Neural cell (in vitro differentiated cells): ENCODE measurements at regions not wholly inside any gene's neighbourhood (a gene's known extent, or its start where the extent isn't known, plus 50 kb on each side); places are given as distances from the start of the nearest gene placed in this dataset.

Source experiments
- H2AFZ ChIP-seq: fragments of 200-600, 300-800 bp; sonication (generic), shearing (Covaris generic); 2 replicates; pipeline ENCODE4 v1.6.0; 2014; ENCODE audit warnings: low read depth, mild to moderate bottlenecking, antibody characterized with exemption, low read length, moderate library complexity
- H3F3A ChIP-seq: fragments of 200-600 bp; shearing (Covaris generic); 2 replicates; pipeline ENCODE4 v1.6.1; 2016; ENCODE audit warnings: mild to moderate bottlenecking, moderate library complexity, mixed read lengths, antibody characterized with exemption, low read length; ENCODE audit not compliant: insufficient read depth, poor library complexity, severe bottlenecking
- H3K27ac ChIP-seq: fragments of 200-600, 300-800 bp; sonication (generic), shearing (Covaris generic); 2 replicates; pipeline ENCODE4 v1.5.1; 2014; ENCODE audit warnings: mild to moderate bottlenecking, low read length, moderate library complexity
- H3K27me3 ChIP-seq: fragments of 300-800, 200-600 bp; sonication (generic), shearing (Covaris generic); 2 replicates; pipeline ENCODE4 v1.6.0; 2014; ENCODE audit warnings: mild to moderate bottlenecking, low read depth, low read length, moderate library complexity; ENCODE audit not compliant: insufficient read depth
- H3K36me3 ChIP-seq: fragments of 300-800, 200-600 bp; sonication (generic), shearing (Covaris generic); 2 replicates; pipeline ENCODE4 v1.5.1; 2014; ENCODE audit warnings: mild to moderate bottlenecking, antibody characterized with exemption, low read length, moderate library complexity; ENCODE audit not compliant: insufficient read depth
- H3K4me2 ChIP-seq: fragments of 300-800, 200-600 bp; sonication (generic), shearing (Covaris generic); 2 replicates; pipeline ENCODE4 v1.6.0; 2014; ENCODE audit warnings: mild to moderate bottlenecking, low read length
- H3K4me3 ChIP-seq: fragments of 300-800, 200-600 bp; sonication (generic), shearing (Covaris generic); 2 replicates; pipeline ENCODE4 v1.5.1; 2014; ENCODE audit warnings: mild to moderate bottlenecking, low read length, moderate library complexity
- H3K79me2 ChIP-seq: fragments of 200-600 bp; shearing (Covaris generic); replicated peaks from 2 replicates; pipeline ENCODE4 v1.6.0; 2014; ENCODE audit warnings: mild to moderate bottlenecking, low read length, moderate library complexity; ENCODE audit not compliant: insufficient read depth
- H3K9ac ChIP-seq: fragments of 300-800, 200-600 bp; sonication (generic), shearing (Covaris generic); 2 replicates; pipeline ENCODE4 v1.6.1; 2016; ENCODE audit warnings: mild to moderate bottlenecking, low read length, mixed read lengths
- H3K9me2 ChIP-seq: fragments of 200-600 bp; shearing (Covaris generic); 2 replicates; pipeline ENCODE4 v1.6.1; 2016; ENCODE audit warnings: mild to moderate bottlenecking, low read length, mixed read lengths; ENCODE audit not compliant: insufficient read depth
- H3K9me3 ChIP-seq: fragments of 200-600, 300-800 bp; sonication (generic), shearing (Covaris generic); 2 replicates; pipeline ENCODE4 v1.6.1; 2016; ENCODE audit warnings: mild to moderate bottlenecking, mixed run types, low read length, moderate library complexity, mixed read lengths
- H4K20me1 ChIP-seq: fragments of 200-600 bp; shearing (Covaris generic); 2 replicates; pipeline ENCODE4 v1.6.1; 2016; ENCODE audit warnings: mild to moderate bottlenecking, mixed run types; ENCODE audit not compliant: insufficient read depth
- EP300 ChIP-seq: fragments of 450-650 bp; conservative IDR thresholded peaks from 2 replicates; pipeline ENCODE4 v1.6.1; 2014; ENCODE audit warnings: antibody characterized with exemption, mild to moderate bottlenecking, moderate library complexity; ENCODE audit not compliant: poor library complexity, severe bottlenecking
- EZH2 ChIP-seq: fragments of 200-600, 300-800 bp; shearing (Covaris generic), sonication (generic); IDR thresholded peaks from 2 replicates; pipeline ENCODE4 v1.6.1; 2014; ENCODE audit warnings: antibody characterized with exemption, low read length, borderline replicate concordance, mild to moderate bottlenecking; ENCODE audit not compliant: insufficient read depth, poor library complexity, severe bottlenecking
- MXI1 ChIP-seq: fragments of 450-650 bp; conservative IDR thresholded peaks from 2 replicates; pipeline ENCODE4 v1.6.1; 2014; ENCODE audit warnings: antibody characterized with exemption, mild to moderate bottlenecking; ENCODE audit not compliant: poor library complexity, severe bottlenecking
- POLR2AphosphoS5 ChIP-seq: IDR thresholded peaks from 2 replicates; pipeline ENCODE4 v1.6.1; 2012
- RAD21 ChIP-seq: fragments of 450-650 bp; conservative IDR thresholded peaks from 2 replicates; pipeline ENCODE4 v1.6.1; 2014; ENCODE audit warnings: antibody characterized with exemption, mild to moderate bottlenecking, moderate library complexity
- SMC3 ChIP-seq: fragments of 450-650 bp; conservative IDR thresholded peaks from 2 replicates; pipeline ENCODE4 v1.6.1; 2014; ENCODE audit warnings: antibody characterized with exemption, mild to moderate bottlenecking, moderate library complexity; ENCODE audit not compliant: poor library complexity
- TAF1 ChIP-seq: IDR thresholded peaks from 2 replicates; pipeline ENCODE4 v1.6.1; 2012; ENCODE audit warnings: low read depth
- TF ChIP-seq, protein P1 (sequence below): fragments of 450-650 bp; IDR thresholded peaks from 2 replicates; pipeline ENCODE4 v1.5.1; 2014; ENCODE audit warnings: antibody characterized with exemption, mild to moderate bottlenecking, moderate library complexity; ENCODE audit not compliant: poor library complexity, severe bottlenecking
- TF ChIP-seq, protein P2 (sequence below): IDR thresholded peaks from 2 replicates; pipeline ENCODE4 v1.6.1; 2012; ENCODE audit warnings: borderline replicate concordance

- Histone ChIP-seq H4K20me1 (no peaks in the 10 kb centered on the region), H3K79me2 (no peaks in the 10 kb centered on the region), H3K27me3 (no peaks in the 10 kb centered on the region), H3K4me3 (no peak overlapping the region), H2AFZ (no peak overlapping the region), H3K4me2 (no peak overlapping the region), H3K9me3 (no peaks in the 10 kb centered on the region), H3K27ac (no peak overlapping the region), H3K9me2 (no peaks in the 10 kb centered on the region), H3K36me3 (no peaks in the 10 kb centered on the region), H3F3A (no peaks in the 10 kb centered on the region), H3K9ac (no peak overlapping the region)
- TF ChIP-seq EZH2 (no peak), POLR2AphosphoS5 (no peak), EP300 (no peak), MXI1 (no peak), SMC3 (no peak), RAD21 (no peak), TAF1 (no peak)
- TF ChIP-seq, protein P1, sequence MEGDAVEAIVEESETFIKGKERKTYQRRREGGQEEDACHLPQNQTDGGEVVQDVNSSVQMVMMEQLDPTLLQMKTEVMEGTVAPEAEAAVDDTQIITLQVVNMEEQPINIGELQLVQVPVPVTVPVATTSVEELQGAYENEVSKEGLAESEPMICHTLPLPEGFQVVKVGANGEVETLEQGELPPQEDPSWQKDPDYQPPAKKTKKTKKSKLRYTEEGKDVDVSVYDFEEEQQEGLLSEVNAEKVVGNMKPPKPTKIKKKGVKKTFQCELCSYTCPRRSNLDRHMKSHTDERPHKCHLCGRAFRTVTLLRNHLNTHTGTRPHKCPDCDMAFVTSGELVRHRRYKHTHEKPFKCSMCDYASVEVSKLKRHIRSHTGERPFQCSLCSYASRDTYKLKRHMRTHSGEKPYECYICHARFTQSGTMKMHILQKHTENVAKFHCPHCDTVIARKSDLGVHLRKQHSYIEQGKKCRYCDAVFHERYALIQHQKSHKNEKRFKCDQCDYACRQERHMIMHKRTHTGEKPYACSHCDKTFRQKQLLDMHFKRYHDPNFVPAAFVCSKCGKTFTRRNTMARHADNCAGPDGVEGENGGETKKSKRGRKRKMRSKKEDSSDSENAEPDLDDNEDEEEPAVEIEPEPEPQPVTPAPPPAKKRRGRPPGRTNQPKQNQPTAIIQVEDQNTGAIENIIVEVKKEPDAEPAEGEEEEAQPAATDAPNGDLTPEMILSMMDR, result no peak
- TF ChIP-seq, protein P2, sequence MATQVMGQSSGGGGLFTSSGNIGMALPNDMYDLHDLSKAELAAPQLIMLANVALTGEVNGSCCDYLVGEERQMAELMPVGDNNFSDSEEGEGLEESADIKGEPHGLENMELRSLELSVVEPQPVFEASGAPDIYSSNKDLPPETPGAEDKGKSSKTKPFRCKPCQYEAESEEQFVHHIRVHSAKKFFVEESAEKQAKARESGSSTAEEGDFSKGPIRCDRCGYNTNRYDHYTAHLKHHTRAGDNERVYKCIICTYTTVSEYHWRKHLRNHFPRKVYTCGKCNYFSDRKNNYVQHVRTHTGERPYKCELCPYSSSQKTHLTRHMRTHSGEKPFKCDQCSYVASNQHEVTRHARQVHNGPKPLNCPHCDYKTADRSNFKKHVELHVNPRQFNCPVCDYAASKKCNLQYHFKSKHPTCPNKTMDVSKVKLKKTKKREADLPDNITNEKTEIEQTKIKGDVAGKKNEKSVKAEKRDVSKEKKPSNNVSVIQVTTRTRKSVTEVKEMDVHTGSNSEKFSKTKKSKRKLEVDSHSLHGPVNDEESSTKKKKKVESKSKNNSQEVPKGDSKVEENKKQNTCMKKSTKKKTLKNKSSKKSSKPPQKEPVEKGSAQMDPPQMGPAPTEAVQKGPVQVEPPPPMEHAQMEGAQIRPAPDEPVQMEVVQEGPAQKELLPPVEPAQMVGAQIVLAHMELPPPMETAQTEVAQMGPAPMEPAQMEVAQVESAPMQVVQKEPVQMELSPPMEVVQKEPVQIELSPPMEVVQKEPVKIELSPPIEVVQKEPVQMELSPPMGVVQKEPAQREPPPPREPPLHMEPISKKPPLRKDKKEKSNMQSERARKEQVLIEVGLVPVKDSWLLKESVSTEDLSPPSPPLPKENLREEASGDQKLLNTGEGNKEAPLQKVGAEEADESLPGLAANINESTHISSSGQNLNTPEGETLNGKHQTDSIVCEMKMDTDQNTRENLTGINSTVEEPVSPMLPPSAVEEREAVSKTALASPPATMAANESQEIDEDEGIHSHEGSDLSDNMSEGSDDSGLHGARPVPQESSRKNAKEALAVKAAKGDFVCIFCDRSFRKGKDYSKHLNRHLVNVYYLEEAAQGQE, result no peak
Measured at GRCh38 chr19:29001597-29002245, 211.2 kb downstream of the UQCRFS1 start.

DNA sequence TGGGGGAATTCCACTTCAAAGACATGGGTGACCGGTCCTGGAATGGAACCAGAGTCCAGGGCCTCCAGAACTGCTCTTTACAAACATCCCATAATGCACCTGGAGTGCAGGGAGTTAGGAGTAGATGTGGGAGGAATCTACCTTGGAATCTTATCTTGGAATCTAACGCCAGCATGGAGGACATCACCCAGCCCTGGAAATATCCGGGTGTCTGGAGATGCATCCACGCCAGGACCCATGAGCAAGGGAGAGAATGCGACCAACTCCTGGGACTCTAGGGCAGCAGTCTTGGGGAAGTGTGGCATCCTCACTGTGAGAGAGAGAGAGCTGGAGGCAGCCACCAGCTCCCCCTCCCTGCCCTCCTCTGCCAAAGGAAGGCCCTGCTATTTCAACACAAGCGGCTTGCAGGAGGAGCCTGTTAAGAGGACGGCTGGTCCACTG, 211.8 kb downstream of the UQCRFS1 start:
- H3K9me2 ChIP-seq, result no peaks in the 10 kb centered on the region
- H3K9me3 ChIP-seq, result no peaks in the 10 kb centered on the region
- H3K36me3 ChIP-seq, result no peaks in the 10 kb centered on the region
- no peak overlapping the region for H3K9ac ChIP-seq
- no peak overlapping the region for H3K4me3 ChIP-seq
- no peak overlapping the region for H2AFZ ChIP-seq
- no peaks in the 10 kb centered on the region for H3F3A ChIP-seq
- H3K27me3 ChIP-seq, result no peaks in the 10 kb centered on the region
- no peaks in the 10 kb centered on the region for H3K79me2 ChIP-seq
- H3K4me2 ChIP-seq, result no peak overlapping the region
- H3K27ac ChIP-seq, result no peak overlapping the region
- no peak for TF ChIP-seq POLR2AphosphoS5
- TF ChIP-seq, protein P1, result no peak
- TF ChIP-seq SMC3, result no peak
- no peak for TF ChIP-seq RAD21
- no peak for TF ChIP-seq EZH2
- no peak for TF ChIP-seq MXI1
- TF ChIP-seq TAF1, result no peak
- no peak for TF ChIP-seq EP300
- TF ChIP-seq, protein P2, result no peak
- H4K20me1 ChIP-seq, result no peaks in the 10 kb centered on the region
